Activated CD8-positive, alpha-beta memory T cell treated with anti-CD3 and anti-CD28 coated beads for 36 hours (primary cell): ENCODE measurements at regions not wholly inside any gene's neighbourhood (a gene's known extent, or its start where the extent isn't known, plus 50 kb on each side); places are given as distances from the start of the nearest gene placed in this dataset.
"Not testable (repeated sequence)": the region's sequence is repeated elsewhere in the genome, so short reads cannot be mapped to it uniquely, and the experiment has no call there.

Source experiments
- CTCF ChIA-PET: fragments of 350-600 bp; sonication (Branson Sonifier 250); formaldehyde crosslinking; loops from one replicate; lab custom pipeline; 2021; ENCODE audit warnings: antibody characterized with exemption; lab: Charles Lee
- POLR2A ChIA-PET: fragments of 350-600 bp; sonication (Branson Sonifier 250); formaldehyde crosslinking; loops from one replicate; lab custom pipeline; 2021; ENCODE audit warnings: antibody characterized with exemption; lab: Charles Lee

DNA sequence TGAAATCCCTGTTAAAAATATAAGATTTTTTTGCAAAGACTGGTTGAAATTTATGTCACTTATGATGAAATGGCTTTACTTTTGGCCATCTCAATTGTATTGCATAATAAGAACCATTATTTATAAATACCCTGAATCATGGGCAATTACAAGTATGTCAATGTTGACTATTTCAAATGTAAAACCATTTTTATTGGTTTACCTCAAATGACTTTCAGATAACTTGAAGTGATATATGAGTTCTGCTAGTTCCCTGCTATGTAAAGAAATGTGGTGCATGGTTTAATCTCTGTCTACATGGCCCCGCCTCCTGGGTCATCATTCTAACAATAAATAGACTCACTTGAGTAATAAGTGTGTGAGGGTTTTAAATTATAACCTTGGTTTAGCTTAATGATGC lies 275.6 kb upstream of the PREP start:
- POLR2A ChIA-PET: no interaction called here
- CTCF ChIA-PET: no interaction called here

DNA sequence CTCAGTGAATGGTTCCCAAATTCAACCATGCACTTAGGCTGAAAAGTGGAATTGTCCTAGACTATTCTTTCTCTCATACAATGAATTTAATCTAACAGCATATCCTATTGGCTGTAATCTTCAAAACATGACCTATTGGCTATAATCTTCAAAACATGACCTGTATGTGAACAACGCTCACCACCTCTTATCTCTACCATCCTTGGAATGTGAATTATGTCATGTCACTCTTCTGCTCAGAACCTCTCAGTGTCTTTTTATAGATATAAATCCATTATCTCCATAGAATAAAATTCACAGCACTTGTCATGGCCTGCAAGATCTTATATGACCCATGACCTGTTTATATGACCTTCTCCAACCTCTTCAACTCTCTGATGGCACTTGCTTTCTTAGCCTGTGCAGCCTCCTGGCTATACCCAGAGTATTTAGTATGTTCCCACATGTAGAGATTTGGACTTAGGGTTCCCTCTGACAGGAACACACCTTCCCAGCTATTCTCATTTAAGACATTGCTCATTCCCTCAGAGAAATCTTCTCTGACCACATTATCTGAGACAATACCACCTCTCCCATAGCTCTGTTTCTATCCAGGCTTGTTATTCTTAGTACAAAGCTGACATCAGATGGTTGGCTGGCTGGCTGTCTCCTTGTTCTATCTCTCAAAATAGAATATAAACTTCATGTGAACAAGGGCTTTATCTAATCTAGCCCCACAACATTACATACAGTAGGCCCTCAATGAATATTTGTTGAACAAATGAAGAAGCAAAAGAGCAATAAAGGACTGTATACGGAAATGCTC lies 275.0 kb upstream of the PREP start:
- ChIA-PET POLR2A (no interaction called here), CTCF (no interaction called here)

DNA sequence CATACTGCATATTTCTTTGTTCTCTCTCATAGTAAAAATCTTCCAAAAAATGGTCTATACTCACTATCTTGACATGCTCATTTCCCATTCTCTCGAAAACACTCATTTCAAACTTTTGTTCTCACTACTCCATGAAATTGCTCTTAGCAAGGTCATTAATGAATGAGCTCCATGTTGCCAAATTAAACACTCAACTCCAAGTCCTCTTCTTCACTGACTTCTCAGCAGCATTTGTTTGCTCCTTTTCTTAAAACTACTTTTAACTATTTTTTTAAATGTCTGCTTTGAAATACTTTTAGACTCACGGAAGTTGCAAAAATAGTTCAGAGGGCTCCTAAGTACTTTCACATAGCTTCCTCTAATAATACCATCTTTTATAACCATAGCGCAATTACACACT lies 274.0 kb upstream of the PREP start:
- CTCF ChIA-PET: no interaction called here
- POLR2A ChIA-PET: no interaction called here

DNA sequence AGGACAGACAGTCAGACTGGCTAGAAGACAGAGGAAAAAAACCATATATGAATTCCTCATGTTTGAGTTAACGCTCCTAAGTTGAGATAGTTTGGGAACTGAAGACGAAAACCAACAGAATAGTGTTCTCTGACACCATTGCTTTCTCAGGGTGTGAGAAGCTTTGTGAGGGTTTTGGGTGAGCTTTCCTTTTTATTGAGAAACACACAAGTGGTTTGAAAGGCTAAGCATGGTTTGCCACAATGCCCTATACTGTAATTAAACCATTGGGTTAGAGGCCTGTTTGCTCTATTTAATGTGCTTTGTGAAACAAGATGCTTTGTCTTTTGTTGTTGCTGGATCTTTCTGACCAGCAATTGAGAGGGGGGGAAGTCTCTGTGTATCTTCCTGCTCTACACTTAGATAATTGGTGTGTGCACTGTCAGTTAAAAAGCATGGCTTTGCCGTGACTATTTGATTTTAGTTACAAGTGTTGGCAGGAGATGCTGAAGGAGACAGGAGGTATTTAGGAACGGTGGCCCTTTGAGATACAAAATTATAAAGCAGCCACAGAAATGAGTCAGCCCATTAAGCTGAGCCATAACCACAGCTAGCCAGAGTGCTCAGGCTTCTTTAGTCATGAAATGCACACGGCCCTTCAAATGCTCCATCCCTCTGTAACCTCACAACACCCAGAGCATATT lies 273.0 kb upstream of the PREP start:
- ChIA-PET POLR2A (no interaction called here), CTCF (interaction anchor here (0.5 kb wide), 1 partner anchor 683 kb away, joined by 3 read pairs; no protein-coding TSS in a partner anchor)

DNA sequence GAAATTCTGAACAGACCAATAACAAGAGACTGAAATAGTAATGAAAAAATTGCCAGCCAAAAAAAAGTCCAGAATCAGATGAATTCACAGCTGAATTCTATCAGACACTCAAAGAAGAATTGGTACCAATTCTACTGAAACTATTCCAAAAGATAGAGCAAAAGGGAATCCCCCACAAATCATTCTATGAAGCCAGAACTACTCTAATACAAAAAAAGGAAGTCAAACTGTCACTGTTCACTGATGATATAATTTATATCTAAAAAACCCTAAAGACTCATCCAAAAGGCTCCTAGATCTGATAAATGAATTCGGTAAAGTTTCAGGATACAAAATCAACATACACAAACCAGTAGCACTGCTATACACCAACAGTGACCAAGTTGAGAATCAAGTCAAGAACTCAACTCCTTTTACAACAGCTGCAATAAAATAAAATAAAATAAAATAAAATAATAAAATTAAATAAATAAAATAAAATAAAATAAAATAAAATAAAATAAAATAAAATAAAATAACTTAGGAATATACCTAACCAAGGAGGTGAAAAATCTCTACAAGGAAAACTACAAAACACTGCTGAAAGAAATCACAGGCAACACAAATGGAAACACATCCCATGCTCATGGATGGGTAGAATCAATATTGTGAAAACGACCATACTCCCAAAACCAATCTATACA lies 270.1 kb upstream of the PREP start:
- POLR2A ChIA-PET: not testable (repeated sequence)
- CTCF ChIA-PET: interaction anchor here (0.6 kb wide), 1 partner anchor 346 kb away, joined by 6 read pairs; no protein-coding TSS in a partner anchor

DNA sequence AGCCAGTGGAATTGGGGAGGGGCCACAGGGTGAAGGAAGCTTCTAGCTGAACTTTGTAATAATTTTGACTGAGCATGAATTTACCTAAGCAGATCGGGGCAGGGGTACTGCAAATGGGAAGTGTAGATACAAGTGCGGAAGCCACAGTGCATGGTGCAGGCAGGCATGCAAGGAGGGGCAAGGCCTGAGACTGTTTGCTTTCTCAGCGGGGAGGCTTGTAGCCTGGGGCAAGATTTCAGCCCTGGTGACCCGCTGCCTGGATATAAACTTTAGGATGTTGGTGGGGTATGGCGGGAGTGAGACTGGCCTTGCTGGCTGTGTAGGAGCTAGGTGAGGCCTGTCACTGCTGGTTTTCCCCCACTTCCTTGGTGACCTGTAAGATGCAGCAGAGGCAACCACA lies 266.4 kb upstream of the PREP start:
- ChIA-PET POLR2A (no interaction called here), CTCF (no interaction called here)

DNA sequence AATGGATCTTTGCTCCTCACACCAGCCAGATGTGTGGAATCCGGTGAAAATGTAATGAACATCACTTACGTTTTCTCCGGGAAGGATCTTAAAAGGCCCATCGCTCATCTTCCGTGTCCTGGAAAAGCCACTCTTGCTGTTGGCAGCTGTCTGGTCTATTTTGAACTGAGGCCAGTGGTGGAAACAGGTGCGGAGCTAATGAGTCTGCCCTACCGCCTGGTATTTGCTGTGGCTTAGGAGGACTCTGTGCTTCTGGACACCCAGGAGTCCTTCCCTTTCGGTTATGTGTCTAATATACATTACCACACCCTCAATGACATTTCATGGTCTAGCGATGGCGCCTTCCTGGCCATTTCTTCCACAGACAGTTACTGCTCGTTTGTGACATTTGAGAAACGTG lies 264.2 kb upstream of the PREP start:
- ChIA-PET CTCF (no interaction called here), POLR2A (no interaction called here)

DNA sequence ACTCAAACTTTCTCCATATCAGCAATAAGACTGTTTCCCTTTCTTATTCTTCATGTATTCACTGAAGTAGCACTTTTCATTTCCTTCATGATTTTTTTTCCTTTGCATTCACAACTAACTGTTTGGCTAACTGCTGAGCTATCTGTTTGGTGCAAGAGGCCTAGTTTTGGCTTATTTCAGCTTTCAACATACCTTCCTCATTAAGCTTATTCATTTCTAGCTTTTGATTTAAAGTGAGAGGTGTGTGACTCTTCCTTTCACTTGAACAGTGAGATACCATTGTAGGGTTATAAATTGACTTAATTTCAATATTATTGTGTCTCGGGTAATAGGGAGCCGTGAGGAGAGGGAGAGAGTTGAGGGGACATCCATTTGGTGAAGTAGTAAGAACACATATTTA lies 262.0 kb upstream of the PREP start:
- POLR2A ChIA-PET: no interaction called here
- CTCF ChIA-PET: interaction anchor here (0.6 kb wide), 1 partner anchor 348 kb away, joined by 3 read pairs; no protein-coding TSS in a partner anchor

DNA sequence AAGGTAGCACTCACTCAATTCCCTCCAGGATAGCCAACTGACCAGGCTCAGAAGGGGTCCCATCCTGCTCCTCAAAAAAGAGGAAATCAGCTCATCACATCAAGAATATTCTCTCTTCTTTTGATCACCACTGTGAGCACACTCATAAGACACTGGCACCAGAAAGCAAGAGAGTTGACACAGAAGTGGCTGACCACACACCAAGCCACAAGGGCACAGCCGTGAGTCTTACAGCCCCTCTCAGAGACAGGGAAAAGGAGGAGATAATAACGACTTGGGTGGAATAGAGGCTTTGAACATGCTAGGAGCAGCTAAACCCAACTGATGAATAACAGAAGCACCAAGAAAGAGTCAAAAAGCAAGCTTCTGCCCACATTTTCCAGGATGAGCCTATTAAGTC lies 249.1 kb upstream of the PREP start:
- CTCF ChIA-PET: no interaction called here
- POLR2A ChIA-PET: no interaction called here

DNA sequence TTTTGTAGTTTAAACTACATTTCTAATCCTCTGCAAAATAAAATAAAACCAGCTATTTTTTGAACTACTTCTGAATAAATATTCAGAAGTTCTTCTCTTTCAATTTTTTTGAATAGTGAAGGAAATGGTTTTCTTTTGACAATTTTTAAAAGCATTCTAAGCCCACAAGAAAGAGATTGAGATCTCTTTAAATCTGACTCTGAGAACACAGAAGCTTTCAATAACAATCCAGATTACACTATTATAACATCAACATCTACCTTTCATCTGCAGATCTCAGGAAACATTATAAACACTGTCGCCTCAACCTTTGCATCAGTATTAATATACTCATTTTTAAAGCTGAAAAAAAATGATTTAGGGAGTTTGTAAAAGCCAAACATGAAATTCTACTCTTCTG lies 247.5 kb upstream of the PREP start:
- CTCF ChIA-PET: interaction anchor here (0.6 kb wide), 1 partner anchor 212 kb away, joined by 5 read pairs; no protein-coding TSS in a partner anchor
- POLR2A ChIA-PET: no interaction called here

DNA sequence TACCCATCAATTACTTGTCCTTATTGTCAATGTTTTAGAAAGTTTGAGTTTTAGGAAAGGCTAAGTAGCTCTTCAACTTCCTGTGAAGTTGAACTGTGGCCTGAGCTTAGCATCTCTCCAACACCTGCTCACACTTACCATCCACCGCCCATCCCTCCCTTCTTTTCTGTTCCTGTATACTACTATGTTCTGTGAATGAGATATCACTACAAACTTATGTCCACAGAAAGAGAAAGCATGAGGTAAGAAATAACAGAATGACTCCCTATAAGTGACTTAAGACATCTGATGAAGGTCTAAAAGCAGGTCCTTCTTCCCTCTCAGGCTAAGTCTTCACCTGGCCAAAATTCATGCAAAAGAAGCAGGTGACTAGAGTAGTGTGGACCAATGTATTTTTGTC lies 246.3 kb upstream of the PREP start:
- CTCF ChIA-PET: interaction anchor here (1.7 kb wide), 1 partner anchor 165 kb away, joined by 5 read pairs; no protein-coding TSS in a partner anchor

DNA sequence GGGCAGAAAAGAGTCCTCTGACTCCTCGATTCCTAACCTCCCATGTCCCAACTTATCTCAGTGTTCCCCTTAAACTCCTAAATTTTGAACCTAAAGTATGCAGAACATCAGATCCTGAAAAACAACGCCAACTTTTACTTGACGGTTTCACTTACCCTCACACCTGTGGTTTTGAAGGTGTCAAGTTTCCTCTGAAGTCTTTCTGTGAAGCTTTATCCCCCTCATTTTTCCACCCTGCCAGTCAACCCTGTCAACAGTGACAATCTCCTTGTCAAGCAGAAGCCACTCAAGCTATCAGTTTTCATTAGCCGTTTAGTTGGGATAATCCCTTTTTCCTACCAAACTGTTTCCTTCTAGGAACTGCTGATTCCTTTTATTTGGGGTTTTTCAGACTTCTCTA lies 245.4 kb upstream of the PREP start:
- ChIA-PET POLR2A (interaction anchor here (0.6 to 1.0 kb wide), 3 partner anchors 153 to 451 kb away, joined by 3 to 4 read pairs (median 3); no protein-coding TSS in a partner anchor), CTCF (interaction anchor here (0.8 to 1.7 kb wide), 3 partner anchors 46 to 164 kb away, joined by 3 to 5 read pairs (median 4); no protein-coding TSS in a partner anchor)

More for the DNA sequence above, 246.3 kb upstream of the PREP start:
- POLR2A ChIA-PET: interaction anchor here (0.6 to 0.7 kb wide), 2 partner anchors 120 to 154 kb away, joined by 3 to 4 read pairs; no protein-coding TSS in a partner anchor

DNA sequence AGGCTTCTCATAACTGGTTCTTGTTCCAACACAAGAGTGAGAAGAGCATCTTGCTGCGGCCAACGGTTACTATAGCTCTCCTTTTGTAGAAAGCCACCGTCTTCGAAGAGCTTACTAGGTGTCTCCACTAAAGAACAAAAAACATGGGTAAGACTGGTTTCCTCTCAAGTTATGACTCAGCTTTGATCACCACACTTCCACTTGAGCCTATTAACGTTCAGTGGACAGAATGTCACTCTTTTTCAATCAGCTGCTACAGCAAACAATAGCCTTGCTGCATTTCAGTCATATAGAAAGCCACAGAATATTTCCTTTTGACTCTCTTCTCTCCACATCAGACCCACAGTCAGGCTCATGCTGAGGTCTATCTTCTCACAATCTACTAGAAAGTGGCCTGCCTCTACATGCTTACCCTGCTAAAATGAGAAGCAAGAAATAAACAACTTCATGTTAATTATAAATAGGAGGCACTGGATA lies 243.5 kb upstream of the PREP start:
- ChIA-PET POLR2A (interaction anchor here (1.0 to 1.5 kb wide), 2 partner anchors 86 to 178 kb away, joined by 3 to 6 read pairs; no protein-coding TSS in a partner anchor), CTCF (interaction anchor here (0.9 to 2.2 kb wide), 3 partner anchors 26 to 162 kb away, joined by 3 to 6 read pairs (median 3); no protein-coding TSS in a partner anchor)

DNA sequence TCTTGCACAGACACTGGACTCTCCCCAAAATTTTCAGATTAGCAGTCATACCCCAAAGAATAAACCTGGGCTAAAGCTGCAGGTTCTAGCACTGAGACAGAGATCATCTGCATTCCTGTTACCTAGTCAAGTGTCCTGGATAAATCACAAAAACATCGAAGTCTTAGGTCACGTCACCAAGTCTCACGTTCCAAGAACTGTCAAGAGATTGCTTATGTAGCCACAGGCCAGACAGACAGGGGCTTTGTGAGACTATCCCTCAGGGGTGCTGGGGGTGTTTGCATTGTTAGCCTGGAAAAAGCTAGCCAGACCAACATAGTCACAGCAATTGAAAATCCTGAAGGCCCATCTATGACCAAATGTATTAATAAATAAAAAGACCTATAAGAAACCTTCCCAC lies 243.1 kb upstream of the PREP start:
- POLR2A ChIA-PET: interaction anchor here (1.5 kb wide), 1 partner anchor 85 kb away, joined by 6 read pairs; no protein-coding TSS in a partner anchor
- CTCF ChIA-PET: interaction anchor here (0.9 to 2.2 kb wide), 3 partner anchors 25 to 161 kb away, joined by 3 to 6 read pairs (median 3); no protein-coding TSS in a partner anchor

DNA sequence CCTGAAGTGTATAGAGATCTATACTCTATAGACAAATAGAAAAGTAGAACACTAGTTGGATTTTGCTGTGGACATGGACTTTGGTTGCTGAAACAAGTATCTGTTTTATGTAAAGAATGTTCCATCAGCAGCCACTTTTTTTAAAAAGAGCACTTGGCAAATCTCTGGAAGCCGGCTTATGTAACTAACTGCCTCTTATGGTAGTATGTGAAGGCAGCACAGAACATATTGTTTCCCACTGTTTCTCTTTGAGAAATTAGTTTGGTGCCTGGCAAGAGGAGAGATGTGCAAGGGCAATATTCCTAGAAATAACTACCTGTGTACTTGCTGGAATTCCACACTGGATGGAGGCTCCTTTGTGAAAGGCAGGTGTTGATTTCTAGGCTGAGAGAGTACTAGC lies 242.3 kb upstream of the PREP start:
- CTCF ChIA-PET: interaction anchor here (1.0 to 2.2 kb wide), 2 partner anchors 24 to 160 kb away, joined by 3 to 6 read pairs; no protein-coding TSS in a partner anchor
- POLR2A ChIA-PET: interaction anchor here (1.5 kb wide), 1 partner anchor 84 kb away, joined by 6 read pairs; no protein-coding TSS in a partner anchor

DNA sequence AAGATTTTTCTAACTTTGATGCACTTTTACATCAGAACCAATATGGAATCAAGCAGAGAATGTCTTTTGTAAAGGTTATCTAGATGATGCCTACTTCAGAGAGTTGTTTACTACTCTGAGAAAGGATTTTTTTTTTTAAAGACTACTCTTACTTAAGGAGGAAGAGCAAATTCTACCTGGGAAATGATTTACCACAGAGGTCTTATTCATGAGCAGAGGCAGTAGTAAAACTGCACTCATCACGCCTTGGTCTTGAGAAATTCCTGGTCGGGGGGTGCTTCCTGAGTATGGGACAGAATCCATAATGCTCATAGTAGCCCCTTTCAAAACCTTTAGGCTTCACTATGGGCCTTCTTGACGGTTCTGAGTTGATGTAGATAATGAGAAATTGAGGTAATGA lies 241.8 kb upstream of the PREP start:
- ChIA-PET CTCF (no interaction called here), POLR2A (interaction anchor here (1.5 kb wide), 1 partner anchor 84 kb away, joined by 6 read pairs; no protein-coding TSS in a partner anchor)

DNA sequence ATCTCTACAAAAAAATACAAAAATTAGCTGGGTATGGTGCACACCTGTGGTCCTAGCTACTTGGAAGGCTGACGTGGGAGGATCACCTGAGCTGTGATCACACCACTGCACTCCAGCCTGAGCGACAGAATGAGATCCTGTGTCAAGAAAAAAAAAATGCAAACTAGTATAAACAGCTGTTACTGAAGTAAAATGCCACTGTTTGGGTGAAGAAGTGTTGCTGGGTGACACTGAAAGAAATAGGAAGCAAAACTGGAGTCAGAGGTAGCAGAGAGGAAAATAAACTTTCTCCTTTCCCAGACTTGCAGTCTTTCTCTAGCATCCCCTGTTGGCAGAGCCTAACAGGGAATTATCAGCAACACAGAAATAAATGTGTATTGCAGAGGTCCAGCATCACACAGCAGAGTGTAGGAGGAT lies 241.2 kb upstream of the PREP start:
- ChIA-PET CTCF (no interaction called here), POLR2A (no interaction called here)

DNA sequence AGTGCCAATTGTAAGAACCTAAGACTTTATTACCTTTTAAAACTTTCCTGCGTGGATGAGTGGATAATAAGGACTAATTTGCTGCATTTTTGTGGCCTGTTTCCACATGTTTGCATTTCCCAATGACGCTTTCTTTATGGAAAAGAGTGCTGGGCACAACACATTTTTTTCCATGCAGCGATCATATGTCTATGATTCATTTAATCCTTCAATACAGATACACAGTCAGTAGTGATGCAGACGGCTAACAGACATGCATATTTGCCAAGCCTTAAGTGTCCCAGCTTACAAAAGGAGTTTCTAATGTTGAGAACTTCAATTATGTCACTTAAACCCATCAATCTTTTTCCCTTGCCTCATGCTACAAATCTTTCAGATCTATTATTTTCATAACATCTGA lies 239.8 kb upstream of the PREP start:
- ChIA-PET CTCF (no interaction called here), POLR2A (no interaction called here)

DNA sequence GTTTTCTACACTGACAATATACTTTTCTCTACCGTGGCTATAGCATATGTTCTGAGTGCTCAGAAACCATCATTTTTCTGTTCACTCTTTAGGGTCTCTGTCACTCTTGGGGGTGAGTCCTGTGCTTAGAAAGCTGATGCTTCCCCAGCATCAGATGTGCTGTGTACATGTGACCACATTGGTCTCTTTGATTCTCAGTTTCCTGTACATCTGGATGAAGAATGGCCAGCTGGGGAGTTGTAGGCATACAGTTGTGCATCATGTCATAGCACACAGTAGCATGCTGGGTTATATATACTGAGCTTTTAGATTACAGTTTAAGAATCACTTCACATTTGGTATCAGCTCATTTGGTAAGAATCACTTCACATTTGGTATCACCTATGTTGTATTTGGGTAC lies 238.6 kb upstream of the PREP start:
- CTCF ChIA-PET: interaction anchor here (0.8 to 0.9 kb wide), 2 partner anchors 21 to 210 kb away, joined by 3 read pairs; no protein-coding TSS in a partner anchor
- POLR2A ChIA-PET: no interaction called here
